ENCODE measurements at regions not wholly inside any gene's neighbourhood (a gene's known extent, or its start where the extent isn't known, plus 50 kb on each side); places are given as distances from the start of the nearest gene placed in this dataset.

GRCh38 chr6:105593056-105593690 is 190.3 kb upstream of the PREP start (continued):
- TF ChIP-seq, protein P1, sequence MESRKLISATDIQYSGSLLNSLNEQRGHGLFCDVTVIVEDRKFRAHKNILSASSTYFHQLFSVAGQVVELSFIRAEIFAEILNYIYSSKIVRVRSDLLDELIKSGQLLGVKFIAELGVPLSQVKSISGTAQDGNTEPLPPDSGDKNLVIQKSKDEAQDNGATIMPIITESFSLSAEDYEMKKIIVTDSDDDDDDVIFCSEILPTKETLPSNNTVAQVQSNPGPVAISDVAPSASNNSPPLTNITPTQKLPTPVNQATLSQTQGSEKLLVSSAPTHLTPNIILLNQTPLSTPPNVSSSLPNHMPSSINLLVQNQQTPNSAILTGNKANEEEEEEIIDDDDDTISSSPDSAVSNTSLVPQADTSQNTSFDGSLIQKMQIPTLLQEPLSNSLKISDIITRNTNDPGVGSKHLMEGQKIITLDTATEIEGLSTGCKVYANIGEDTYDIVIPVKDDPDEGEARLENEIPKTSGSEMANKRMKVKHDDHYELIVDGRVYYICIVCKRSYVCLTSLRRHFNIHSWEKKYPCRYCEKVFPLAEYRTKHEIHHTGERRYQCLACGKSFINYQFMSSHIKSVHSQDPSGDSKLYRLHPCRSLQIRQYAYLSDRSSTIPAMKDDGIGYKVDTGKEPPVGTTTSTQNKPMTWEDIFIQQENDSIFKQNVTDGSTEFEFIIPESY (IDR thresholded peaks at IDR 0.05), result no peak
- TF ChIP-seq, protein P2, sequence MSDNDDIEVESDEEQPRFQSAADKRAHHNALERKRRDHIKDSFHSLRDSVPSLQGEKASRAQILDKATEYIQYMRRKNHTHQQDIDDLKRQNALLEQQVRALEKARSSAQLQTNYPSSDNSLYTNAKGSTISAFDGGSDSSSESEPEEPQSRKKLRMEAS (IDR thresholded peaks at IDR 0.05), result no peak
- TF ChIP-seq JUND (IDR thresholded peaks at IDR 0.05) (no peak), HNF4A (conservative IDR thresholded peaks at IDR 0.05) (no peak), NR2F2 (IDR thresholded peaks at IDR 0.05) (no peak), CTCF (IDR thresholded peaks at IDR 0.05; ENCODE audit: low read depth, low read length, missing input control) (no peak)

GRCh38 chr6:105592329-105592728 is 189.4 kb upstream of the PREP start:
- no peak for TF ChIP-seq RAD21 (IDR thresholded peaks at IDR 0.05)
- TF ChIP-seq EGR1 (IDR thresholded peaks at IDR 0.05; ENCODE audit: low read depth in 2 of 2), result no peak
- TF ChIP-seq FOXA2 (IDR thresholded peaks at IDR 0.05), result no peak
- no peak for TF ChIP-seq SP1 (IDR thresholded peaks at IDR 0.05)
- no peak for TF ChIP-seq TAF1 (conservative IDR thresholded peaks at IDR 0.05)
- TF ChIP-seq, protein P1 (IDR thresholded peaks at IDR 0.05), result no peak
- TF ChIP-seq REST (IDR thresholded peaks at IDR 0.05), result no peak
- TF ChIP-seq RXRA (IDR thresholded peaks at IDR 0.05), result no peak
- TF ChIP-seq, protein P3, sequence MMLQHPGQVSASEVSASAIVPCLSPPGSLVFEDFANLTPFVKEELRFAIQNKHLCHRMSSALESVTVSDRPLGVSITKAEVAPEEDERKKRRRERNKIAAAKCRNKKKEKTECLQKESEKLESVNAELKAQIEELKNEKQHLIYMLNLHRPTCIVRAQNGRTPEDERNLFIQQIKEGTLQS (IDR thresholded peaks at IDR 0.05), result no peak
- TF ChIP-seq, protein P2 (IDR thresholded peaks at IDR 0.05), result no peak
- TF ChIP-seq CTCF (IDR thresholded peaks at IDR 0.05; ENCODE audit: low read depth, low read length, missing input control), result no peak
- TF ChIP-seq YY1 (IDR thresholded peaks at IDR 0.05), result no peak
- no peak for TF ChIP-seq GABPA (IDR thresholded peaks at IDR 0.05 in 1 of 2, conservative IDR thresholded peaks at IDR 0.05 in 1 of 2)
- no peak for TF ChIP-seq NR2F2 (IDR thresholded peaks at IDR 0.05)
- TF ChIP-seq FOXA1 (IDR thresholded peaks at IDR 0.05), result no peak
- no peak for TF ChIP-seq JUND (IDR thresholded peaks at IDR 0.05)
- TF ChIP-seq HNF4A (conservative IDR thresholded peaks at IDR 0.05), result no peak
- no peak for TF ChIP-seq HNF4G (IDR thresholded peaks at IDR 0.05)
- Histone ChIP-seq H3K27ac (ENCODE audit: low read depth in 1 of 2, low read length in 2 of 2) (no peak overlapping the region), H3K9me3 (ENCODE audit: control insufficient read depth in 4 of 4, low read length in 3 of 4) (no peaks in the 10 kb centered on the region)

More at GRCh38 chr6:105592329-105592728, 189.4 kb upstream of the PREP start:
- WGBS, result 87% methylated on average over 2 of the region's 2 CpGs
- H3K36me3 ChIP-seq (ENCODE audit: control insufficient read depth in 4 of 4, insufficient read depth in 3 of 4, low read depth in 1 of 4, low read length in 3 of 4), result no peaks in the 10 kb centered on the region
- H3K9ac ChIP-seq (ENCODE audit: low read depth in 1 of 2, low read length in 2 of 2), result no peak overlapping the region
- DNase-seq (ENCODE audit: low spot score), result no peak
- H3K4me1 ChIP-seq (ENCODE audit: control insufficient read depth in 4 of 4, insufficient read depth in 4 of 4, low read length in 3 of 4), result no peaks in the 10 kb centered on the region
- H3K4me3 ChIP-seq (ENCODE audit: low read depth in 1 of 3, low read length in 3 of 3), result no peak overlapping the region
- H3K27me3 ChIP-seq (ENCODE audit: control insufficient read depth in 4 of 4, insufficient read depth in 4 of 4, low read length in 3 of 4), result no peaks in the 10 kb centered on the region
